ENCODE measurements at regions not wholly inside any gene's neighbourhood (a gene's known extent, or its start where the extent isn't known, plus 50 kb on each side); places are given as distances from the start of the nearest gene placed in this dataset.

GRCh38 chr5:67364381-67364970 lies 167.9 kb upstream of the CD180 start:
- Histone ChIP-seq H3K27ac (ENCODE audit: control insufficient read depth, insufficient read depth) (no peak overlapping the region), H3K9ac (ENCODE audit: control insufficient read depth, insufficient read depth, low read length) (no peak overlapping the region), H3K4me3 (no peak overlapping the region), H3K36me3 (ENCODE audit: control insufficient read depth in 2 of 2, insufficient read depth in 2 of 2, low read length in 1 of 2) (no peaks in the 10 kb centered on the region), H4K20me1 (ENCODE audit: control insufficient read depth, insufficient read depth) (no peaks in the 10 kb centered on the region), H3K4me1 (ENCODE audit: control insufficient read depth, insufficient read depth, low read length) (no peaks in the 10 kb centered on the region), H3K4me2 (ENCODE audit: control insufficient read depth, insufficient read depth) (no peak overlapping the region), H2AFZ (ENCODE audit: control insufficient read depth, low read depth, low read length) (no peak overlapping the region), H3K27me3 (replicated peaks in 1 of 2; ENCODE audit: control insufficient read depth in 2 of 2, insufficient read depth in 2 of 2, low read length in 1 of 2) (no peaks in the 10 kb centered on the region), H3K9me3 (replicated peaks; ENCODE audit: control insufficient read depth, insufficient read depth, low read length) (no peaks in the 10 kb centered on the region), H3K79me2 (ENCODE audit: control insufficient read depth, insufficient read depth, low read length) (no peaks in the 10 kb centered on the region)
- ATAC-seq (no peak), DNase-seq (ENCODE audit: low read depth, low spot score) (no peak), FAIRE-seq (no peak)
- in situ Hi-C loops (cut with MboI) (no loop called here), intact Hi-C loops (cut with micrococcal nuclease; ENCODE audit: unreplicated experiment) (no loop called here)
- 6% methylated on average over 3 of the region's 3 CpGs for WGBS (ENCODE audit: insufficient coverage, insufficient replicate concordance, low lambda C conversion rate, missing lambda C conversion rate)
- no peak for TF ChIP-seq GABPA (IDR thresholded peaks at IDR 0.05; ENCODE audit: low read depth)
- no peak for TF ChIP-seq SMARCA5 (IDR thresholded peaks at IDR 0.05)
- no peak for TF ChIP-seq PBX3 (IDR thresholded peaks at IDR 0.05; ENCODE audit: insufficient replicate concordance, low read depth, low read length)
- no peak for TF ChIP-seq RBBP5 (conservative IDR thresholded peaks at IDR 0.05)
- no peak for TF ChIP-seq WRNIP1 (IDR thresholded peaks at IDR 0.05; ENCODE audit: borderline replicate concordance, low read depth, low read length)
- TF ChIP-seq IRF5 (IDR thresholded peaks at IDR 0.05; ENCODE audit: borderline replicate concordance) = no peak
- no peak for TF ChIP-seq SMAD1 (IDR thresholded peaks at IDR 0.05; ENCODE audit: low read depth, partially characterized antibody)
- TF ChIP-seq BMI1 (IDR thresholded peaks at IDR 0.05; ENCODE audit: borderline replicate concordance) = no peak
- no peak for TF ChIP-seq NFXL1 (IDR thresholded peaks at IDR 0.05; ENCODE audit: borderline replicate concordance)
- TF ChIP-seq ZBED1 (IDR thresholded peaks at IDR 0.05; ENCODE audit: borderline replicate concordance) = no peak
- no peak for TF ChIP-seq HCFC1 (IDR thresholded peaks at IDR 0.05; ENCODE audit: low read length)
- TF ChIP-seq JUNB (IDR thresholded peaks at IDR 0.05) = no peak
- TF ChIP-seq NRF1 (conservative IDR thresholded peaks at IDR 0.05; ENCODE audit: low read depth, low read length) = no peak
- TF ChIP-seq TAF1 (IDR thresholded peaks at IDR 0.05; ENCODE audit: borderline replicate concordance, low read depth, low read length) = no peak
- TF ChIP-seq GATAD2B (conservative IDR thresholded peaks at IDR 0.05; ENCODE audit: low read depth) = no peak
- no peak for TF ChIP-seq MXI1 (IDR thresholded peaks at IDR 0.05; ENCODE audit: low read depth, low read length)
- ChIA-PET RAD21 (ENCODE audit: unreplicated experiment) (no interaction called here), SMC1A (ENCODE audit: uncharacterized antibody, unreplicated experiment) (interaction anchor here (0.9 kb wide), 1 partner anchor 63 kb away, joined by 3 read pairs; no protein-coding TSS in a partner anchor), POLR2A (no interaction called here), CTCF (interaction anchor here (0.6 to 1.5 kb wide), 2 partner anchors 14 to 835 kb away, joined by 3 read pairs; no protein-coding TSS in a partner anchor)
- BruUV-seq (replicated peaks) = no TSS peak
